ENCODE measurements at regions not wholly inside any gene's neighbourhood (a gene's known extent, or its start where the extent isn't known, plus 50 kb on each side); places are given as distances from the start of the nearest gene placed in this dataset.

- Mint-ChIP-seq H3K4me1 (ENCODE audit: unreplicated experiment) (no peaks in the 10 kb centered on the region), H3K27me3 (ENCODE audit: unreplicated experiment) (no peaks in the 10 kb centered on the region), H3K9me3 (ENCODE audit: unreplicated experiment) (no peaks in the 10 kb centered on the region), H3K27ac (ENCODE audit: unreplicated experiment) (no peak overlapping the region), H3K36me3 (ENCODE audit: low read depth, unreplicated experiment) (no peaks in the 10 kb centered on the region), H3K4me3 (ENCODE audit: unreplicated experiment) (no peak overlapping the region)
- TF ChIP-seq CTCF (IDR thresholded peaks at IDR 0.05; ENCODE audit: unreplicated experiment), result no peak
- DNase-seq (ENCODE audit: low spot score), result peak; percentile 9
Measured at GRCh38 chr3:160162440-160162839, 62.8 kb upstream of the C3orf80 start.

- DNase-seq (ENCODE audit: low spot score), result no peak
- peak; percentile 36 for TF ChIP-seq CTCF (IDR thresholded peaks at IDR 0.05; ENCODE audit: unreplicated experiment)
- H3K9me3 Mint-ChIP-seq (ENCODE audit: unreplicated experiment), result no peaks in the 10 kb centered on the region
- H3K36me3 Mint-ChIP-seq (ENCODE audit: low read depth, unreplicated experiment), result no peaks in the 10 kb centered on the region
- no peaks in the 10 kb centered on the region for H3K4me1 Mint-ChIP-seq (ENCODE audit: unreplicated experiment)
- no peaks in the 10 kb centered on the region for H3K27me3 Mint-ChIP-seq (ENCODE audit: unreplicated experiment)
- no peak overlapping the region for H3K27ac Mint-ChIP-seq (ENCODE audit: unreplicated experiment)
- no peak overlapping the region for H3K4me3 Mint-ChIP-seq (ENCODE audit: unreplicated experiment)
Measured at GRCh38 chr3:160163229-160163878, 61.9 kb upstream of the C3orf80 start.

- peaks cover 2% of the 10 kb centered on the region for H3K4me1 Mint-ChIP-seq (ENCODE audit: unreplicated experiment)
- H3K36me3 Mint-ChIP-seq (ENCODE audit: low read depth, unreplicated experiment), result no peaks in the 10 kb centered on the region
- DNase-seq (ENCODE audit: low spot score), result no peak
- no peak overlapping the region for H3K27ac Mint-ChIP-seq (ENCODE audit: unreplicated experiment)
- TF ChIP-seq CTCF (IDR thresholded peaks at IDR 0.05; ENCODE audit: unreplicated experiment), result no peak
- no peak overlapping the region for H3K4me3 Mint-ChIP-seq (ENCODE audit: unreplicated experiment)
- H3K9me3 Mint-ChIP-seq (ENCODE audit: unreplicated experiment), result no peaks in the 10 kb centered on the region
- H3K27me3 Mint-ChIP-seq (ENCODE audit: unreplicated experiment), result peaks cover 3% of the 10 kb centered on the region
Measured at GRCh38 chr3:160168246-160168645, 57.0 kb upstream of the C3orf80 start.

- Mint-ChIP-seq H3K27me3 (ENCODE audit: unreplicated experiment) (peaks cover 3% of the 10 kb centered on the region), H3K9me3 (ENCODE audit: unreplicated experiment) (no peaks in the 10 kb centered on the region), H3K4me3 (ENCODE audit: unreplicated experiment) (no peak overlapping the region), H3K36me3 (ENCODE audit: low read depth, unreplicated experiment) (no peaks in the 10 kb centered on the region), H3K4me1 (ENCODE audit: unreplicated experiment) (peaks cover 2% of the 10 kb centered on the region), H3K27ac (ENCODE audit: unreplicated experiment) (no peak overlapping the region)
- no peak for DNase-seq (ENCODE audit: low spot score)
- TF ChIP-seq CTCF (IDR thresholded peaks at IDR 0.05; ENCODE audit: unreplicated experiment), result no peak
Measured at GRCh38 chr3:160169139-160169976, 55.9 kb upstream of the C3orf80 start.
